ENCODE measurements at regions not wholly inside any gene's neighbourhood (a gene's known extent, or its start where the extent isn't known, plus 50 kb on each side); places are given as distances from the start of the nearest gene placed in this dataset.

- TF ChIP-seq CTCF (conservative IDR thresholded peaks at IDR 0.05) (no peak), ZFX (IDR thresholded peaks at IDR 0.05) (no peak)
- no peak overlapping the region for H3K27ac ChIP-seq
Observed at GRCh38 chr9:127559247-127559680, 52.8 kb upstream of the STXBP1 start.

GRCh38 chr9:127561491-127562278 lies 50.4 kb upstream of the STXBP1 start:
- H3K27ac ChIP-seq: peak overlapping the region; percentile 22
- TF ChIP-seq ZFX (IDR thresholded peaks at IDR 0.05) (no peak), CTCF (conservative IDR thresholded peaks at IDR 0.05) (no peak)

All from C4-2B (cell line).